RWPE1 (cell line): ENCODE measurements at regions not wholly inside any gene's neighbourhood (a gene's known extent, or its start where the extent isn't known, plus 50 kb on each side); places are given as distances from the start of the nearest gene placed in this dataset.

Experiments
- CTCF ChIA-PET: fragments of 350-600 bp; sonication (Branson Sonifier 250); formaldehyde crosslinking; extraction: SDS; loops from one replicate; lab custom pipeline; 2021; lab: Yijun Ruan, JAX
- POLR2A ChIA-PET: fragments of 400-600 bp; formaldehyde crosslinking; extraction: SDS; loops from one replicate; lab custom pipeline; 2020; ENCODE audit warnings: antibody characterized with exemption; ENCODE audit not compliant: low non-redundant PET; lab: Yijun Ruan, JAX
- DNase-seq: peaks from one replicate; pipeline ENCODE4 v3.0.0; 2012; ENCODE audit warnings: low spot score
- H3K27ac ChIP-seq: fragments of 450-650 bp; 2 replicates; pipeline ENCODE4 v1.5.1; 2017
- CTCF ChIP-seq: fragments of 450-650 bp; conservative IDR thresholded peaks from 2 replicates; pipeline ENCODE4 v1.5.1; 2017; ENCODE audit warnings: low read depth, mild to moderate bottlenecking

- no peak for TF ChIP-seq CTCF
- H3K27ac ChIP-seq = no peak overlapping the region
- ChIA-PET POLR2A (no interaction called here), CTCF (no interaction called here)
- no peak for DNase-seq
Measured at GRCh38 chr2:9156483-9156882, 50.1 kb upstream of the ASAP2 start.

GRCh38 chr2:9154061-9154460 lies 52.6 kb upstream of the ASAP2 start:
- POLR2A ChIA-PET = no interaction called here
- TF ChIP-seq CTCF = no peak
- CTCF ChIA-PET = interaction anchor here (0.6 to 0.7 kb wide), 2 partner anchors 81 to 1250 kb away, joined by 3 read pairs; no protein-coding TSS in a partner anchor

GRCh38 chr2:9153643-9153980 lies 53.0 kb upstream of the ASAP2 start:
- POLR2A ChIA-PET = no interaction called here
- H3K27ac ChIP-seq = no peak overlapping the region
- CTCF ChIA-PET = interaction anchor here (0.7 kb wide), 1 partner anchor 1250 kb away, joined by 3 read pairs; no protein-coding TSS in a partner anchor
- no peak for TF ChIP-seq CTCF
- no peak for DNase-seq

More at GRCh38 chr2:9154061-9154460, 52.6 kb upstream of the ASAP2 start:
- DNase-seq = no peak
- no peak overlapping the region for H3K27ac ChIP-seq

GRCh38 chr2:9152975-9153642 lies 53.5 kb upstream of the ASAP2 start:
- CTCF ChIA-PET = no interaction called here

GRCh38 chr2:9150906-9151305 lies 55.7 kb upstream of the ASAP2 start:
- POLR2A ChIA-PET = no interaction called here
- H3K27ac ChIP-seq = no peak overlapping the region
- no peak for TF ChIP-seq CTCF
- CTCF ChIA-PET = no interaction called here
- no peak for DNase-seq

More at GRCh38 chr2:9152975-9153642, 53.5 kb upstream of the ASAP2 start:
- no peak overlapping the region for H3K27ac ChIP-seq
- DNase-seq = no peak
- POLR2A ChIA-PET = no interaction called here
- TF ChIP-seq CTCF = no peak

GRCh38 chr2:9150568-9150900 lies 56.1 kb upstream of the ASAP2 start:
- no peak for DNase-seq
- ChIA-PET POLR2A (no interaction called here), CTCF (no interaction called here)
- no peak overlapping the region for H3K27ac ChIP-seq
- no peak for TF ChIP-seq CTCF
